IPS DF 4.7 (cell line): ENCODE measurements at regions not wholly inside any gene's neighbourhood (a gene's known extent, or its start where the extent isn't known, plus 50 kb on each side); places are given as distances from the start of the nearest gene placed in this dataset.

ENCODE experiments used
- DNase-seq: peaks from one replicate; pipeline ENCODE4 v3.0.0-alpha.2; 2013; ENCODE audit warnings: low spot score; ENCODE audit errors: extremely low read depth

- no peak for DNase-seq
Measured at GRCh38 chr2:167451496-167452289, 563.4 kb downstream of the XIRP2 start.

- DNase-seq = no peak
Measured at GRCh38 chr2:167450364-167450763, 562.1 kb downstream of the XIRP2 start.

- DNase-seq = no peak
Measured at GRCh38 chr2:167440382-167440781, 552.1 kb downstream of the XIRP2 start.

- peak; percentile 36 for DNase-seq
Measured at GRCh38 chr2:167438206-167438605, 549.9 kb downstream of the XIRP2 start.

GRCh38 chr2:167431949-167432348, 543.7 kb downstream of the XIRP2 start:
- DNase-seq = no peak

GRCh38 chr2:167430447-167430846, 542.2 kb downstream of the XIRP2 start:
- no peak for DNase-seq

- DNase-seq = no peak
Measured at GRCh38 chr2:167424803-167425755, 536.8 kb downstream of the XIRP2 start.

- no peak for DNase-seq
Measured at GRCh38 chr2:167424221-167424620, 535.9 kb downstream of the XIRP2 start.

GRCh38 chr2:167423731-167424130, 535.5 kb downstream of the XIRP2 start:
- no peak for DNase-seq

- DNase-seq = no peak
Measured at GRCh38 chr2:167420211-167420610, 531.9 kb downstream of the XIRP2 start.

GRCh38 chr2:167415068-167415467, 526.8 kb downstream of the XIRP2 start:
- DNase-seq = no peak

GRCh38 chr2:167411367-167411766, 523.1 kb downstream of the XIRP2 start:
- DNase-seq = no peak

GRCh38 chr2:167406558-167406957, 518.3 kb downstream of the XIRP2 start:
- peak; percentile 96 for DNase-seq

GRCh38 chr2:167404627-167405284, 516.5 kb downstream of the XIRP2 start:
- no peak for DNase-seq

- DNase-seq = no peak
Measured at GRCh38 chr2:167401309-167401708, 513.0 kb downstream of the XIRP2 start.

GRCh38 chr2:167400546-167400945, 512.3 kb downstream of the XIRP2 start:
- DNase-seq = no peak

- no peak for DNase-seq
Measured at GRCh38 chr2:167398873-167399272, 510.6 kb downstream of the XIRP2 start.

- no peak for DNase-seq
Measured at GRCh38 chr2:167388901-167389300, 500.6 kb downstream of the XIRP2 start.

- no peak for DNase-seq
Measured at GRCh38 chr2:167388497-167388896, 500.2 kb downstream of the XIRP2 start.

GRCh38 chr2:167386694-167387093, 498.4 kb downstream of the XIRP2 start:
- no peak for DNase-seq

GRCh38 chr2:167383610-167384194, 495.4 kb downstream of the XIRP2 start:
- no peak for DNase-seq
